ENCODE measurements at regions not wholly inside any gene's neighbourhood (a gene's known extent, or its start where the extent isn't known, plus 50 kb on each side); places are given as distances from the start of the nearest gene placed in this dataset.

DNA sequence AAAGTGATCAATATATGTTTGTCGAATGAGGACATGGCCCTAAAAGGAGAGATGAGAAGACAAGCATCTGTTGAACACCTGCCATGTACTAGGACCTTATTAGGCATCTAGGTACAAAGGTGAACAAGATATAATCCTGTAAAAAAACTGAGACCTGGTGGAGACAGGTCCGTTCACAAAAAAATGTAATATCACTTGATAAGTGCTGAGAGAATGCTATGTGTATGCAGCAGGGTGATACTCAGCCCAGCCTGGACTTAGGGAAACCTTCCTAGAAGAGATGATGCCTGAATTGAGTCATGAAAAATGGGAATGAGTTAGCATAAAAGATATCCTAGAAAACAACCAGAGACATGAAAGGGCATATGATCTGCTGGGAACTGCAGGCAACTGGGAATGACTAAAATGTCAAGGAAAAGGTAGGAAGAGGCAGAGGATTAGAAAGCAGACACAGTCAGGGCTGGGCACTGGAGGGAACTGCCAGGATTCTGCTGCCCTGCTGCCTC is 108.5 kb downstream of the ADRB2 start:
- H3K36me3 ChIP-seq (ENCODE audit: control insufficient read depth, insufficient read depth, low read length), result no peaks in the 10 kb centered on the region
- no peaks in the 10 kb centered on the region for H3K9me3 ChIP-seq (ENCODE audit: control insufficient read depth, low read length)
- H3K4me3 ChIP-seq (ENCODE audit: low read length), result no peak overlapping the region
- H3K4me1 ChIP-seq (ENCODE audit: control insufficient read depth, insufficient read depth, low read length), result peaks cover 6% of the 10 kb centered on the region
- H3K9ac ChIP-seq (ENCODE audit: low read length), result no peak overlapping the region
- no peaks in the 10 kb centered on the region for H3K27me3 ChIP-seq (ENCODE audit: control insufficient read depth, insufficient read depth, low read length)

- H3K36me3 ChIP-seq (ENCODE audit: control insufficient read depth, insufficient read depth, low read length), result no peaks in the 10 kb centered on the region
- no peak overlapping the region for H3K4me3 ChIP-seq (ENCODE audit: low read length)
- H3K4me1 ChIP-seq (ENCODE audit: control insufficient read depth, insufficient read depth, low read length), result peaks cover 15% of the 10 kb centered on the region
- no peaks in the 10 kb centered on the region for H3K9me3 ChIP-seq (ENCODE audit: control insufficient read depth, low read length)
- H3K27me3 ChIP-seq (ENCODE audit: control insufficient read depth, insufficient read depth, low read length), result no peaks in the 10 kb centered on the region
- no peak overlapping the region for H3K9ac ChIP-seq (ENCODE audit: low read length)
These were observed 110.8 kb downstream of the ADRB2 start for GRCh38 chr5:148937239-148937638.

DNA sequence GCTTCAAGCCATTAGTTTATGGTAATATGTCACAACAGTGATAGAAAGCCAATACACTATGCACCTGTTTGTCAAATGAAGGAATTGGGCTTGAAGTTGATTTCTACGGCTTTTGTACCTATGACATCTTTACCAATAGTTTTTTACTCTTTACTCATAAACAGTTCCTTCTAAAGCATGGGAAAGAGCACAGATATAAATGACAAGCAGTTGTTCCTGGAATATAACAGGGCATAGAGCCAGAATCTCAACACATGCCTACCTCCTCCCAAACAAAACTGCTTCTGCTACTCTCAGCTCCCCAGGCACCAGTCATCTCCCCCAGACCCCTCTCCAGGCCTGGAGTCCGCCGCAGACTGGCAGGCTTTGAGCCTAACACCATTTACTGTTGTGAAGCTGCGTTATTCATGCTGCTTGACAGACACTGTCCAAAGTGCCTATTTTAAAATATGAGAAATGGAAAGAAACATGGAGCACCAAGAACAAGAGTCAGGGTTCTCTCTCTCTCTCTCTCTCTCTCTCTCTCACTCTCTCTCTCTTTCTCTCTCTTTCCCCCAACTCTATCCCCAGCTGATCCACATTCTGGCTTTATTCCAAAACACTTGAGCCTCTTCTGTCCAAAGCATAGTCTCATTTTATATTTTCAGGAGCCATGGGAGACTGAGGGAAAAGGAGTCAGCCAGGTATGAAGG is 111.6 kb downstream of the ADRB2 start:
- no peaks in the 10 kb centered on the region for H3K36me3 ChIP-seq (ENCODE audit: control insufficient read depth, insufficient read depth, low read length)
- H3K4me1 ChIP-seq (ENCODE audit: control insufficient read depth, insufficient read depth, low read length), result peaks cover 15% of the 10 kb centered on the region
- H3K9me3 ChIP-seq (ENCODE audit: control insufficient read depth, low read length), result no peaks in the 10 kb centered on the region
- H3K9ac ChIP-seq (ENCODE audit: low read length), result no peak overlapping the region
- no peak overlapping the region for H3K4me3 ChIP-seq (ENCODE audit: low read length)
- H3K27me3 ChIP-seq (ENCODE audit: control insufficient read depth, insufficient read depth, low read length), result no peaks in the 10 kb centered on the region

DNA sequence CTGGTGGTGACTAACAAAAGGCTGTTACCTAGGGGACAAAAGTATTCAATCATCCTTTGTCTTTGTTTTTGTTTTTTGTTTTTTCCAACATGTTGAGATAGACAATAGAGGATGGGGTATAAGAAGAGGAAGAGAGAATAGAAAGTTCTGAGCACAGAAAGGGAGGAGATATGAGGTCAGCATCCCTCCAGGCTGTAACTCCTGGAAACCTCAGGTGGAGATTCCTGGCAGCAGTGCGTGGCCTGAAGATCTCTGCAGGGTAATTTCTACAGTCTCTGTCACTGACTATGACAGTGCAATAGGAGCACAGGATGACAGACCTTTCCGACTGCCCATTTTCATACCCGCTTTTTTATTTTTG is 112.1 kb downstream of the ADRB2 start:
- Histone ChIP-seq H3K36me3 (ENCODE audit: control insufficient read depth, insufficient read depth, low read length) (no peaks in the 10 kb centered on the region), H3K9me3 (ENCODE audit: control insufficient read depth, low read length) (no peaks in the 10 kb centered on the region), H3K4me1 (ENCODE audit: control insufficient read depth, insufficient read depth, low read length) (peaks cover 15% of the 10 kb centered on the region), H3K9ac (ENCODE audit: low read length) (no peak overlapping the region), H3K27me3 (ENCODE audit: control insufficient read depth, insufficient read depth, low read length) (no peaks in the 10 kb centered on the region), H3K4me3 (ENCODE audit: low read length) (no peak overlapping the region)

GRCh38 chr5:148939676-148940075 is 113.3 kb downstream of the ADRB2 start:
- H3K36me3 ChIP-seq (ENCODE audit: control insufficient read depth, insufficient read depth, low read length), result no peaks in the 10 kb centered on the region
- peaks cover 15% of the 10 kb centered on the region for H3K4me1 ChIP-seq (ENCODE audit: control insufficient read depth, insufficient read depth, low read length)
- H3K4me3 ChIP-seq (ENCODE audit: low read length), result no peak overlapping the region
- H3K9ac ChIP-seq (ENCODE audit: low read length), result no peak overlapping the region
- no peaks in the 10 kb centered on the region for H3K27me3 ChIP-seq (ENCODE audit: control insufficient read depth, insufficient read depth, low read length)
- H3K9me3 ChIP-seq (ENCODE audit: control insufficient read depth, low read length), result no peaks in the 10 kb centered on the region

DNA sequence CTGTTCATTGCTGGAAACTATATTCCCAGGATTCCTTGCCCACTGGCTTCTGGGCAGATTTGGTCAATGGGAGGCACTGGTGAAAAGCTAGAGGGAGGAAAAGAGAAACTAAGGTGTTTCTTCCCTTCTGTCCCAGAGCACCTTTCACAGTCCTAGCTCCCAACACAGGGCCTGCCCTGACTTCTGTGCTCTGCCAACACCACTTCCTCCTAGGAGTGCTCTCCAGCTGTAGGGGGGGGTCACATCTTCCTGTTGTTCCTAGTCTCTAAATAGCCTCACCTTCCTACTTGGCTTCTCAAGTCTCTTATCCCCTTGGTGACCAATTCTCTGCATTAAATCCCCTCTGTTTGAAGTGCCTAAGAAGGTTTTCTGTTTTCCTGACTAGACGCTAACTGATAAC is 115.4 kb downstream of the ADRB2 start:
- Histone ChIP-seq H3K9ac (ENCODE audit: low read length) (no peak overlapping the region), H3K36me3 (ENCODE audit: control insufficient read depth, insufficient read depth, low read length) (no peaks in the 10 kb centered on the region), H3K27me3 (ENCODE audit: control insufficient read depth, insufficient read depth, low read length) (no peaks in the 10 kb centered on the region), H3K4me1 (ENCODE audit: control insufficient read depth, insufficient read depth, low read length) (peaks cover 15% of the 10 kb centered on the region), H3K4me3 (ENCODE audit: low read length) (no peak overlapping the region), H3K9me3 (ENCODE audit: control insufficient read depth, low read length) (no peaks in the 10 kb centered on the region)

DNA sequence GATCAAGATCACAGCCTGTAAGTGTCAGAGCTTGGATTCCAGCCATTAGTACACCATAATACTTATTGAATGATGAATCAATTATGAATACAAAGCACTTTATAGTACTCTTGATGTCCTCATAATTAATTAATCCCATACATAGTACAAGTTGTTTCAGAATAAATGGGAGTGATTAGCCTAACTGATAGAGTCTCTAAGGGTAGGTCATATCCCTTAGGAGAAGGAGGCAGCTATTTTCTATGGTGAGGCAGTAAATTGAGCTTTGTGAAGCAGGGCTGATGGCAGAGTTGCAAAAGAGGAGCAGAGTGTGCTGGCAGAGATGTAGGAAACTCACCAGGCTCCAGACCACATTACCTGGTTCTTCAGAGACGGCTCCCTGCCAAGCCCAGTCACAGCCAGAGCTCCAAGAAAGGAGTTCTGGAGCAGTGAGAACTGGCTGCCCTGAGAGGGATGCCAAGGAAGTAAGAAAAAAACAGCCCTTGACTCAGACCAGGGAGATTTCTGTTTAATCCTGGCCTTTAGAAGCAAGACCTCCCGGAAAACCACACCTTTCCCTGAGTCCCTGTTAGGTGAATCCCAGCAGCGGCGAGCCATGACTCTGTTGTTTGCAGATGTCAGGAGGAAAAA is 112.9 kb downstream of the SH3TC2 start:
- Histone ChIP-seq H3K9me3 (ENCODE audit: control insufficient read depth, low read length) (no peaks in the 10 kb centered on the region), H3K4me1 (ENCODE audit: control insufficient read depth, insufficient read depth, low read length) (no peaks in the 10 kb centered on the region), H3K4me3 (ENCODE audit: low read length) (no peak overlapping the region), H3K27me3 (ENCODE audit: control insufficient read depth, insufficient read depth, low read length) (no peaks in the 10 kb centered on the region), H3K9ac (ENCODE audit: low read length) (peak overlapping the region; percentile 5), H3K36me3 (ENCODE audit: control insufficient read depth, insufficient read depth, low read length) (no peaks in the 10 kb centered on the region)

DNA sequence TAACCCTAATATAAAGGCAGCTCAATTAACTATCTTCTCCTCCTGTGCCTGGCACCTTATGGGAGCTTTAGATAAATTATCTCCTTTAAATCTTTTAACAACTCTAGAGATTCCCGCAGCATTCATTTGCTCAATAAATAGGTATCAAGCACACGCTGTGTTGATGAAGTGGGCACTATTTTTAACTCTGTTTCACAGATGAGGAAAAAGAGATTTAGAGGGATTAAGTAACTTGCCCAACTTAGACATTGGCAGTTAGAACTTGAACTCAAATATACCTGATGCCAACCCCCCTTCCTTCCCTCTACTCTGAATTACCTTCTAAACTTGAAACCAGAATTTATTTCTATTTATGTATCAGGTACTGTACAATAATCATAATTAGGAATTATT is 112.4 kb downstream of the SH3TC2 start:
- H3K9ac ChIP-seq (ENCODE audit: low read length), result peak overlapping the region; percentile 5

GRCh38 chr5:148950892-148951291 is 112.0 kb downstream of the SH3TC2 start:
- Histone ChIP-seq H3K27me3 (ENCODE audit: control insufficient read depth, insufficient read depth, low read length) (no peaks in the 10 kb centered on the region), H3K9me3 (ENCODE audit: control insufficient read depth, low read length) (no peaks in the 10 kb centered on the region), H3K36me3 (ENCODE audit: control insufficient read depth, insufficient read depth, low read length) (no peaks in the 10 kb centered on the region), H3K9ac (ENCODE audit: low read length) (no peak overlapping the region), H3K4me1 (ENCODE audit: control insufficient read depth, insufficient read depth, low read length) (no peaks in the 10 kb centered on the region), H3K4me3 (ENCODE audit: low read length) (no peak overlapping the region)

More for the DNA sequence above, 112.4 kb downstream of the SH3TC2 start:
- Histone ChIP-seq H3K9me3 (ENCODE audit: control insufficient read depth, low read length) (no peaks in the 10 kb centered on the region), H3K36me3 (ENCODE audit: control insufficient read depth, insufficient read depth, low read length) (no peaks in the 10 kb centered on the region), H3K4me3 (ENCODE audit: low read length) (no peak overlapping the region), H3K27me3 (ENCODE audit: control insufficient read depth, insufficient read depth, low read length) (no peaks in the 10 kb centered on the region), H3K4me1 (ENCODE audit: control insufficient read depth, insufficient read depth, low read length) (no peaks in the 10 kb centered on the region)

DNA sequence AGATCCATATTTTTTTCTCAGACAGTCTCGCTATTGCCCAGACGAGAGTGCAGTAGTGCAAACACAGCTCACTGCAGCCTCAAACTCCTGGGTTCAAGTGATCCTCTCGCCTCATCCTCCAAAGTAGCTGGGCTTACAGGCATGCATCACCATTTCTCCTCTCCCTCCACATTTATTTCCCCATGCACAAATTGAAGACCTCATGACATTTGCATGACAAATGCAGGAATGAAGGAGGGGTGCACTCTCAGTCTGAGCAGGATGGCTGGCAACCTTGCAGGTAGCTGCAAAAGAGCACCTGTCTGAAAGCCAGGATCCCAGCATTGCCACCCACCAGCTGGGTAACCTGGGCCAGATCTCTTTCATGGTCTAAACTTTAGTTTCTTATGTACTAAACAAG is 111.2 kb downstream of the SH3TC2 start:
- Histone ChIP-seq H3K36me3 (ENCODE audit: control insufficient read depth, insufficient read depth, low read length) (no peaks in the 10 kb centered on the region), H3K4me1 (ENCODE audit: control insufficient read depth, insufficient read depth, low read length) (peaks cover 4% of the 10 kb centered on the region), H3K9ac (ENCODE audit: low read length) (no peak overlapping the region), H3K4me3 (ENCODE audit: low read length) (no peak overlapping the region), H3K27me3 (ENCODE audit: control insufficient read depth, insufficient read depth, low read length) (no peaks in the 10 kb centered on the region), H3K9me3 (ENCODE audit: control insufficient read depth, low read length) (no peaks in the 10 kb centered on the region)

DNA sequence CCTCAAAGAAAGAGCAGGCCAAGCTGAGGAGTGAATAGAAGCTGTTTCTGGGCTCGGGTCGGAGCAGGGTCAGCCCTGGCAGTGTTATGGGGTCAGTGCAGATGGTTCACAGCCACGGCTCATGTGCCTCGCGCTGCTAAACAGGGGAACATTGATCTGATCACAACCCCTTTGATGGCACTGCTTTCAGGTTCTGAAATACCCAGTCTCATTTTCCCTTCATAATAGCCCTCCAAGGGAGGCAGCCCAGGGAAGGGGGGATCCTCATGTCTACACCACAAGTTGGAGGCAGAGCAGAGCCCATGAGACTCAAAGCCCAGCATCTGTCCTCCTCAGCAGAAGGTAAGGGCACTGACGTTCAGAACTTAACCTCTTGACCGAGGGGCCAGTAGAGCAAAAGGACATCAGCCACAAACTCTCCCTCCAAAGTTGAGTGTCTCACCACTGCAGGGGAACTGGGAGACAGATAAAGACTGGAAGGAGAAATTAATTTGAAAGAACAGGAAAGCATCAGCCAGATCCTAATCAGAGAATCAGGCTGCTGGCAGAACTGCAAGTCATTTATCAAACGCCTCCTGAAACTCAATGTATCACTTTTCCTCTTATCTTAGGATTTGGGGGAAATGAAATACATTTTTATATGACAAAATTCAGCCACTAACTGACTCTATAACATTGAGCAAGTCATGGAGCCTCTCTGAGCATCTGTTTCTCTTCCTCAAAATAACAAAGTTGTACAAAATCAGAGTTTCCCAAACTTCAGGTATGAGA is 110.6 kb downstream of the SH3TC2 start:
- H3K9ac ChIP-seq (ENCODE audit: low read length), result no peak overlapping the region
- H3K9me3 ChIP-seq (ENCODE audit: control insufficient read depth, low read length), result no peaks in the 10 kb centered on the region
- peaks cover 10% of the 10 kb centered on the region for H3K4me1 ChIP-seq (ENCODE audit: control insufficient read depth, insufficient read depth, low read length)

DNA sequence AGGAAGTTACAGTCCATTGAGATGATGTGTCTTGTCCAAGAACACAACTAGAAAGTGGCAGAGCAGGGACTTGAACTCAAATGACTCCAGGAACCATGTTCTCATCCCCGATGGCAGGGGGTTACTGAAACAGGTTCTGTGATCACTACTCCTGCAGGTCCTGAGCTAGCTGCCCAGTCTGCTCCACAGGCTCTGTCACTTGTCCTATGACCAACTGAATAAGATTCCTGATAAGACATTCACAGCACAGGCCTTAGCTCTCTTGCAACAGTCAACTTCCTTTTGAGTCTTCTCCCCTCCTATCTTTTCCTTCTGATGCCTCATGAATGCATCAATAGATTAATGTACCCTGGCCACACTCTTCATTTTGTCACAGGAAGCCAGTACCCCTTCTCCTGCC is 109.2 kb downstream of the SH3TC2 start:
- Histone ChIP-seq H3K4me3 (ENCODE audit: low read length) (no peak overlapping the region), H3K4me1 (ENCODE audit: control insufficient read depth, insufficient read depth, low read length) (peaks cover 10% of the 10 kb centered on the region), H3K9ac (ENCODE audit: low read length) (no peak overlapping the region), H3K36me3 (ENCODE audit: control insufficient read depth, insufficient read depth, low read length) (no peaks in the 10 kb centered on the region), H3K9me3 (ENCODE audit: control insufficient read depth, low read length) (no peaks in the 10 kb centered on the region), H3K27me3 (ENCODE audit: control insufficient read depth, insufficient read depth, low read length) (no peaks in the 10 kb centered on the region)

More for the DNA sequence above, 110.6 kb downstream of the SH3TC2 start:
- H3K36me3 ChIP-seq (ENCODE audit: control insufficient read depth, insufficient read depth, low read length), result no peaks in the 10 kb centered on the region
- no peaks in the 10 kb centered on the region for H3K27me3 ChIP-seq (ENCODE audit: control insufficient read depth, insufficient read depth, low read length)
- H3K4me3 ChIP-seq (ENCODE audit: low read length), result no peak overlapping the region
